Breast epithelium (tissue), 3 donors: ENCODE measurements at regions not wholly inside any gene's neighbourhood (a gene's known extent, or its start where the extent isn't known, plus 50 kb on each side); places are given as distances from the start of the nearest gene placed in this dataset.

Experiments used
- POLR2AphosphoS5 ChIP-seq, 3 donors: sonication (generic); formaldehyde crosslinking; IDR thresholded peaks; one replicate each; pipeline ENCODE4 v1.6.1; 2017; ENCODE audit warnings: antibody characterized with exemption in 3 of 3
- TF ChIP-seq, protein P1 (sequence below), 3 donors: fragments of 450-650 bp; IDR thresholded peaks; one replicate each; pipeline ENCODE4 v1.5.1; 2016 to 2017; ENCODE audit warnings: antibody characterized with exemption in 3 of 3, mild to moderate bottlenecking in 3 of 3, moderate library complexity in 3 of 3

DNA sequence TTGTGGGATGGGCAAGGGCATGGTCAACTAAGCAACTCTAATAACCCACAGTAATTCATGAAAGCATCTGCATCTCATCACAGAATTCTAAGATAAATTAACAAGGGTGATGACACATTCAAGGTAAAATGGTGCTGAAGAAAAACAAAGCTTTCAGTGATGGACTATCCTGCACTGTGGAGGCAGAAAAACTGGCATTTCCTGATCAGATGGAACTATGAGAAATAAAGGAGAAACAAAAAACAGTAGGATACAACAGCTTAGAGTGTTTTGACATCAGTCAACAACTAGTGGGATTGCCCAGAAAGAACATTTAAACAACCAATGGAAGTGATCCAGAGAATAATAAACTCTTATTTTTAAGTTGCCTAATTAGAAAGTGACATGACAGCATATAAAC lies 327.0 kb downstream of the KLF5 start:
- no peak for TF ChIP-seq POLR2AphosphoS5 (IDR thresholded peaks at IDR 0.05)
- TF ChIP-seq, protein P1, sequence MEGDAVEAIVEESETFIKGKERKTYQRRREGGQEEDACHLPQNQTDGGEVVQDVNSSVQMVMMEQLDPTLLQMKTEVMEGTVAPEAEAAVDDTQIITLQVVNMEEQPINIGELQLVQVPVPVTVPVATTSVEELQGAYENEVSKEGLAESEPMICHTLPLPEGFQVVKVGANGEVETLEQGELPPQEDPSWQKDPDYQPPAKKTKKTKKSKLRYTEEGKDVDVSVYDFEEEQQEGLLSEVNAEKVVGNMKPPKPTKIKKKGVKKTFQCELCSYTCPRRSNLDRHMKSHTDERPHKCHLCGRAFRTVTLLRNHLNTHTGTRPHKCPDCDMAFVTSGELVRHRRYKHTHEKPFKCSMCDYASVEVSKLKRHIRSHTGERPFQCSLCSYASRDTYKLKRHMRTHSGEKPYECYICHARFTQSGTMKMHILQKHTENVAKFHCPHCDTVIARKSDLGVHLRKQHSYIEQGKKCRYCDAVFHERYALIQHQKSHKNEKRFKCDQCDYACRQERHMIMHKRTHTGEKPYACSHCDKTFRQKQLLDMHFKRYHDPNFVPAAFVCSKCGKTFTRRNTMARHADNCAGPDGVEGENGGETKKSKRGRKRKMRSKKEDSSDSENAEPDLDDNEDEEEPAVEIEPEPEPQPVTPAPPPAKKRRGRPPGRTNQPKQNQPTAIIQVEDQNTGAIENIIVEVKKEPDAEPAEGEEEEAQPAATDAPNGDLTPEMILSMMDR (IDR thresholded peaks at IDR 0.05), result no peak
